ENCODE measurements at regions not wholly inside any gene's neighbourhood (a gene's known extent, or its start where the extent isn't known, plus 50 kb on each side); places are given as distances from the start of the nearest gene placed in this dataset.
"Not testable (repeated sequence)": the region's sequence is repeated elsewhere in the genome, so short reads cannot be mapped to it uniquely, and the experiment has no call there.

GRCh38 chr12:104906695-104907094, 51.4 kb downstream of the SLC41A2 start:
- no peak overlapping the region for H3K27ac Mint-ChIP-seq
- CTCF ChIA-PET, result no interaction called here
- no peak overlapping the region for H3K4me3 Mint-ChIP-seq
- no peaks in the 10 kb centered on the region for H3K9me3 Mint-ChIP-seq
- peaks cover 6% of the 10 kb centered on the region for H3K27me3 Mint-ChIP-seq
- no peak for DNase-seq
- H3K4me1 Mint-ChIP-seq, result no peaks in the 10 kb centered on the region
- H3K36me3 Mint-ChIP-seq, result no peaks in the 10 kb centered on the region

- H3K9me3 Mint-ChIP-seq, H3K36me3 Mint-ChIP-seq, H3K27me3 Mint-ChIP-seq, H3K4me3 Mint-ChIP-seq, DNase-seq, H3K4me1 Mint-ChIP-seq, CTCF ChIA-PET, H3K27ac Mint-ChIP-seq: not testable (repeated sequence)
These were observed 52.6 kb downstream of the SLC41A2 start for GRCh38 chr12:104905446-104905845.

- Mint-ChIP-seq H3K27me3 (peaks cover 6% of the 10 kb centered on the region), H3K4me3 (no peak overlapping the region), H3K9me3 (no peaks in the 10 kb centered on the region), H3K4me1 (no peaks in the 10 kb centered on the region), H3K36me3 (no peaks in the 10 kb centered on the region), H3K27ac (no peak overlapping the region)
- DNase-seq, result no peak
- CTCF ChIA-PET, result no interaction called here
These were observed 54.3 kb downstream of the SLC41A2 start for GRCh38 chr12:104903648-104904423.

- Mint-ChIP-seq H3K36me3 (no peaks in the 10 kb centered on the region), H3K4me3 (no peak overlapping the region), H3K4me1 (no peaks in the 10 kb centered on the region), H3K27ac (no peak overlapping the region), H3K9me3 (no peaks in the 10 kb centered on the region), H3K27me3 (peaks cover 6% of the 10 kb centered on the region)
- DNase-seq, result no peak
- CTCF ChIA-PET, result interaction anchor here (1.2 kb wide), 1 partner anchor 12 kb away, joined by 3 read pairs; no protein-coding TSS in a partner anchor
These were observed 56.0 kb downstream of the SLC41A2 start for GRCh38 chr12:104902125-104902524.

GRCh38 chr12:104896710-104897109, 61.4 kb downstream of the SLC41A2 start:
- Mint-ChIP-seq H3K4me1 (no peaks in the 10 kb centered on the region), H3K4me3 (no peak overlapping the region), H3K27ac (no peak overlapping the region), H3K9me3 (no peaks in the 10 kb centered on the region), H3K27me3 (peaks cover 9% of the 10 kb centered on the region), H3K36me3 (no peaks in the 10 kb centered on the region)
- DNase-seq, result no peak
- CTCF ChIA-PET, result no interaction called here

GRCh38 chr12:104896146-104896545, 61.9 kb downstream of the SLC41A2 start:
- Mint-ChIP-seq H3K4me1 (no peaks in the 10 kb centered on the region), H3K27me3 (peaks cover 9% of the 10 kb centered on the region), H3K4me3 (no peak overlapping the region), H3K36me3 (no peaks in the 10 kb centered on the region), H3K27ac (no peak overlapping the region), H3K9me3 (no peaks in the 10 kb centered on the region)
- no peak for DNase-seq
- CTCF ChIA-PET, result no interaction called here

GRCh38 chr12:104895415-104895814, 62.7 kb downstream of the SLC41A2 start:
- CTCF ChIA-PET, result no interaction called here
- Mint-ChIP-seq H3K36me3 (no peaks in the 10 kb centered on the region), H3K4me3 (no peak overlapping the region), H3K27ac (no peak overlapping the region), H3K4me1 (no peaks in the 10 kb centered on the region), H3K27me3 (peaks cover 13% of the 10 kb centered on the region), H3K9me3 (no peaks in the 10 kb centered on the region)
- DNase-seq, result no peak

GRCh38 chr12:104890476-104891096, 67.5 kb downstream of the SLC41A2 start:
- Mint-ChIP-seq H3K9me3 (no peaks in the 10 kb centered on the region), H3K4me1 (no peaks in the 10 kb centered on the region), H3K4me3 (no peak overlapping the region), H3K27ac (no peak overlapping the region), H3K36me3 (no peaks in the 10 kb centered on the region), H3K27me3 (peaks cover 8% of the 10 kb centered on the region)
- CTCF ChIA-PET, result interaction anchor here (0.5 kb wide), 1 partner anchor 12 kb away, joined by 3 read pairs; no protein-coding TSS in a partner anchor
- DNase-seq, result no peak

- H3K9me3 Mint-ChIP-seq, result no peaks in the 10 kb centered on the region
- no peaks in the 10 kb centered on the region for H3K4me1 Mint-ChIP-seq
- no peak overlapping the region for H3K4me3 Mint-ChIP-seq
- H3K27me3 Mint-ChIP-seq, result peaks cover 8% of the 10 kb centered on the region
- H3K36me3 Mint-ChIP-seq, result no peaks in the 10 kb centered on the region
- CTCF ChIA-PET, result interaction anchor here (0.5 kb wide), 1 partner anchor 12 kb away, joined by 3 read pairs; no protein-coding TSS in a partner anchor
- no peak for DNase-seq
- no peak overlapping the region for H3K27ac Mint-ChIP-seq
These were observed 68.4 kb downstream of the SLC41A2 start for GRCh38 chr12:104889735-104890134.

- Mint-ChIP-seq H3K27me3 (peaks cover 13% of the 10 kb centered on the region), H3K4me3 (no peak overlapping the region), H3K9me3 (no peaks in the 10 kb centered on the region), H3K36me3 (no peaks in the 10 kb centered on the region), H3K4me1 (no peaks in the 10 kb centered on the region), H3K27ac (no peak overlapping the region)
- CTCF ChIA-PET, result no interaction called here
- no peak for DNase-seq
These were observed 69.2 kb downstream of the SLC41A2 start for GRCh38 chr12:104888892-104889291.

GRCh38 chr12:104888481-104888880, 69.6 kb downstream of the SLC41A2 start:
- CTCF ChIA-PET, result interaction anchor here (2.3 kb wide), 1 partner anchor 507 kb away, joined by 6 read pairs; no protein-coding TSS in a partner anchor
- Mint-ChIP-seq H3K36me3 (no peaks in the 10 kb centered on the region), H3K27me3 (peaks cover 17% of the 10 kb centered on the region), H3K4me3 (no peak overlapping the region), H3K4me1 (no peaks in the 10 kb centered on the region), H3K9me3 (no peaks in the 10 kb centered on the region), H3K27ac (no peak overlapping the region)
- DNase-seq, result no peak

GRCh38 chr12:104887452-104887851, 70.6 kb downstream of the SLC41A2 start:
- no peaks in the 10 kb centered on the region for H3K36me3 Mint-ChIP-seq
- H3K27ac Mint-ChIP-seq, result no peak overlapping the region
- CTCF ChIA-PET, result interaction anchor here (2.3 kb wide), 1 partner anchor 506 kb away, joined by 6 read pairs; no protein-coding TSS in a partner anchor
- peaks cover 14% of the 10 kb centered on the region for H3K27me3 Mint-ChIP-seq
- no peak overlapping the region for H3K4me3 Mint-ChIP-seq
- no peak for DNase-seq
- no peaks in the 10 kb centered on the region for H3K4me1 Mint-ChIP-seq
- H3K9me3 Mint-ChIP-seq, result no peaks in the 10 kb centered on the region

- H3K27ac Mint-ChIP-seq, result no peak overlapping the region
- H3K36me3 Mint-ChIP-seq, result no peaks in the 10 kb centered on the region
- no peak for DNase-seq
- CTCF ChIA-PET, result interaction anchor here (2.3 kb wide), 1 partner anchor 505 kb away, joined by 6 read pairs; no protein-coding TSS in a partner anchor
- peaks cover 14% of the 10 kb centered on the region for H3K27me3 Mint-ChIP-seq
- no peaks in the 10 kb centered on the region for H3K9me3 Mint-ChIP-seq
- H3K4me1 Mint-ChIP-seq, result no peaks in the 10 kb centered on the region
- no peak overlapping the region for H3K4me3 Mint-ChIP-seq
These were observed 71.4 kb downstream of the SLC41A2 start for GRCh38 chr12:104886418-104887401.

- DNase-seq, CTCF ChIA-PET, H3K36me3 Mint-ChIP-seq, H3K27ac Mint-ChIP-seq, H3K4me3 Mint-ChIP-seq, H3K9me3 Mint-ChIP-seq, H3K4me1 Mint-ChIP-seq: not testable (repeated sequence)
- H3K27me3 Mint-ChIP-seq, result peaks cover 13% of the 10 kb centered on the region
These were observed 79.2 kb downstream of the SLC41A2 start for GRCh38 chr12:104878858-104879257.

Data from activated naive CD4-positive, alpha-beta T cell treated with anti-CD3 and anti-CD28 coated beads, Interleukin-2, amount 10 ng/mL, durations not matched to agents 7 days and 5 days (primary cell).